ENCODE measurements at regions not wholly inside any gene's neighbourhood (a gene's known extent, or its start where the extent isn't known, plus 50 kb on each side); places are given as distances from the start of the nearest gene placed in this dataset.

DNA sequence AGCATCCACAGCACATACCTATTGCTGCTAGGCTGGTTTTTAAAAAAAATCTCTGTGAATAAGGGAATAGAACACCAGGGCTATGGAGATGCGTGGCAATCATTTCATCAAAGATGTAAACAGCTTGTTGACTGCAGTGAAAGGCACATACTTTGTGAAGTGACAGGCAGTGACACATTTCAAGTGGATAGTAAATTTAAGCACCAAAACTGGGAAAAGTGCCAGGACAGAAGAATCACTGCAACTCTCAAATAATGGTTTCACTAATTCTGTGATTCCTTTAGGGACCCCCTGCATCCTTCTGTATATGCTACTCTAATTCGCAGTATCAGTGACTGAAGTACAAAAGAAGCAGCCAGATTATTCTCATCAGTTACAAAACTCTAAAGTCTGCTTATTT, 145.2 kb upstream of the KLF14 start:
- TF ChIP-seq EZH2 (IDR thresholded peaks at IDR 0.05; ENCODE audit: borderline replicate concordance, insufficient read depth, low read depth, low read length, poor library complexity, severe bottlenecking): no peak
- TF ChIP-seq, protein P1, sequence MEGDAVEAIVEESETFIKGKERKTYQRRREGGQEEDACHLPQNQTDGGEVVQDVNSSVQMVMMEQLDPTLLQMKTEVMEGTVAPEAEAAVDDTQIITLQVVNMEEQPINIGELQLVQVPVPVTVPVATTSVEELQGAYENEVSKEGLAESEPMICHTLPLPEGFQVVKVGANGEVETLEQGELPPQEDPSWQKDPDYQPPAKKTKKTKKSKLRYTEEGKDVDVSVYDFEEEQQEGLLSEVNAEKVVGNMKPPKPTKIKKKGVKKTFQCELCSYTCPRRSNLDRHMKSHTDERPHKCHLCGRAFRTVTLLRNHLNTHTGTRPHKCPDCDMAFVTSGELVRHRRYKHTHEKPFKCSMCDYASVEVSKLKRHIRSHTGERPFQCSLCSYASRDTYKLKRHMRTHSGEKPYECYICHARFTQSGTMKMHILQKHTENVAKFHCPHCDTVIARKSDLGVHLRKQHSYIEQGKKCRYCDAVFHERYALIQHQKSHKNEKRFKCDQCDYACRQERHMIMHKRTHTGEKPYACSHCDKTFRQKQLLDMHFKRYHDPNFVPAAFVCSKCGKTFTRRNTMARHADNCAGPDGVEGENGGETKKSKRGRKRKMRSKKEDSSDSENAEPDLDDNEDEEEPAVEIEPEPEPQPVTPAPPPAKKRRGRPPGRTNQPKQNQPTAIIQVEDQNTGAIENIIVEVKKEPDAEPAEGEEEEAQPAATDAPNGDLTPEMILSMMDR (IDR thresholded peaks at IDR 0.05): no peak

Data from B cell (primary cell).